ENCODE measurements at regions not wholly inside any gene's neighbourhood (a gene's known extent, or its start where the extent isn't known, plus 50 kb on each side); places are given as distances from the start of the nearest gene placed in this dataset.

- Histone ChIP-seq H3K4me1 (ENCODE audit: insufficient read depth, low read length) (no peaks in the 10 kb centered on the region), H2AFZ (ENCODE audit: low read depth, low read length) (no peak overlapping the region), H3K36me3 (ENCODE audit: insufficient read depth, low read length) (no peaks in the 10 kb centered on the region), H3K4me3 (ENCODE audit: low read length) (no peak overlapping the region), H3K27me3 (ENCODE audit: insufficient read depth, low read length) (peaks cover 15% of the 10 kb centered on the region), H3K9me3 (ENCODE audit: low read length) (no peaks in the 10 kb centered on the region)
Measured at GRCh38 chr5:52657247-52657645, 130.5 kb upstream of the ITGA1 start.

GRCh38 chr5:52658246-52658645, 129.5 kb upstream of the ITGA1 start:
- Histone ChIP-seq H3K4me3 (ENCODE audit: low read length) (no peak overlapping the region), H3K36me3 (ENCODE audit: insufficient read depth, low read length) (no peaks in the 10 kb centered on the region), H3K4me1 (ENCODE audit: insufficient read depth, low read length) (no peaks in the 10 kb centered on the region), H2AFZ (ENCODE audit: low read depth, low read length) (no peak overlapping the region), H3K27me3 (ENCODE audit: insufficient read depth, low read length) (peaks cover 21% of the 10 kb centered on the region), H3K9me3 (ENCODE audit: low read length) (no peaks in the 10 kb centered on the region)

- no peak overlapping the region for H2AFZ ChIP-seq (ENCODE audit: low read depth, low read length)
- H3K4me1 ChIP-seq (ENCODE audit: insufficient read depth, low read length) = no peaks in the 10 kb centered on the region
- peaks cover 21% of the 10 kb centered on the region for H3K27me3 ChIP-seq (ENCODE audit: insufficient read depth, low read length)
- H3K4me3 ChIP-seq (ENCODE audit: low read length) = no peak overlapping the region
- no peaks in the 10 kb centered on the region for H3K36me3 ChIP-seq (ENCODE audit: insufficient read depth, low read length)
- no peaks in the 10 kb centered on the region for H3K9me3 ChIP-seq (ENCODE audit: low read length)
Measured at GRCh38 chr5:52660621-52661020, 127.1 kb upstream of the ITGA1 start.

DNA sequence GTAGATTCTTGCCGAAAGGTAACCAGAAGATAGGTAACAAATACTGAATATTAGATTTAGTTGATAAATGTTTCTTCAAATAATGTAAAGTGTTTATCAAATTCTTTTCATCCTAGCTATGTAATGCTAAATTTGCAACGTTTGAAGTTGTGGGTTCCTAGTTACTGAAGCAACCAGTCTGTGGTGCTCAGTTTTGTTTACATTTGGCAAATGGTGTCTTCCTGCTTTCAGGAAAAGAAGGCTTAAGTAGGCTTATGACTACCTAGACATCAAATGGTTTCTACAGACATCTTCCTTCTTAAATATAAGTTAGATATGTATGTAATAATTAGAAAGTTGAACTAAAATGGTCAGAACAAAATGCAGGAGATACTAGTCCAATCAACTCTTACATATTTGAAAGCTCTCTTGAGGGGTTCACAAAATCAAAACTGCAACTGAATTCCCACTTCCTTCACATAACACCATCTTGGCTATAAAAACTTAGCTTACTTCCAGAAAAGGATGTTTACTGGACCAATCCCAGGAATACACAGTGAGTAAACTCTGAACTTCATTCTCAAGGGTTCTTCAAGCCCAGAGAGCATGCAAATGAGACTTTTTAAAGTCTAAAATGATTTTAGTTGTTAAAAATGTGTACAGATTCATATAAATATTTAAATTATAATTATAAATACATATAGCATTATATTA, 125.7 kb upstream of the ITGA1 start:
- Histone ChIP-seq H3K36me3 (ENCODE audit: insufficient read depth, low read length) (no peaks in the 10 kb centered on the region), H3K27me3 (ENCODE audit: insufficient read depth, low read length) (peaks cover 23% of the 10 kb centered on the region), H3K9me3 (ENCODE audit: low read length) (no peaks in the 10 kb centered on the region), H3K4me3 (ENCODE audit: low read length) (no peak overlapping the region), H3K4me1 (ENCODE audit: insufficient read depth, low read length) (no peaks in the 10 kb centered on the region), H2AFZ (ENCODE audit: low read depth, low read length) (no peak overlapping the region)

DNA sequence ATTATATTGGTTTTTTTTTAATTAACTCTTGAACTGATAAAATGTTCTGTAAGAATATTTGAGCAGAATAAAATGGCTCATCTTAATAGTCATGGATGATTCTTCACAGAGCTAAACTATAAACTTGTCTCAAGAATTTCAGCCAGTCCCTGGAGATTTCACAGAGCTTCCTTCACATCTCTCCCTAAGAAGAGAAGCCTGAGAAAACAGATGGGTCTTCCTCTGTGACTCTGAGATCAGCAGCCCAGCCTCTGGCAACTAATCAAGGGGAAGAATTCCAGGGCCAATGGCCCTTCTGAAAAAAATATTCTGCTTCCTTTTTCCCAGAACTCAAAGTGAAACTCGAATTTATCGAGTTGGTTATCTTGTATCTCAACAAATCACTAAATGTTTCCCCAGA, 122.2 kb upstream of the ITGA1 start:
- H2AFZ ChIP-seq (ENCODE audit: low read depth, low read length) = no peak overlapping the region
- H3K4me3 ChIP-seq (ENCODE audit: low read length) = no peak overlapping the region
- no peaks in the 10 kb centered on the region for H3K36me3 ChIP-seq (ENCODE audit: insufficient read depth, low read length)
- H3K9me3 ChIP-seq (ENCODE audit: low read length) = no peaks in the 10 kb centered on the region
- no peaks in the 10 kb centered on the region for H3K4me1 ChIP-seq (ENCODE audit: insufficient read depth, low read length)
- peaks cover 14% of the 10 kb centered on the region for H3K27me3 ChIP-seq (ENCODE audit: insufficient read depth, low read length)

- Histone ChIP-seq H2AFZ (ENCODE audit: low read depth, low read length) (no peak overlapping the region), H3K9me3 (ENCODE audit: low read length) (no peaks in the 10 kb centered on the region), H3K27me3 (ENCODE audit: insufficient read depth, low read length) (peaks cover 4% of the 10 kb centered on the region), H3K4me3 (ENCODE audit: low read length) (no peak overlapping the region), H3K36me3 (ENCODE audit: insufficient read depth, low read length) (no peaks in the 10 kb centered on the region), H3K4me1 (ENCODE audit: insufficient read depth, low read length) (no peaks in the 10 kb centered on the region)
Measured at GRCh38 chr5:52668139-52668538, 119.6 kb upstream of the ITGA1 start.

GRCh38 chr5:52668544-52669185, 119.1 kb upstream of the ITGA1 start:
- Histone ChIP-seq H3K27me3 (ENCODE audit: insufficient read depth, low read length) (peaks cover 2% of the 10 kb centered on the region), H3K9me3 (ENCODE audit: low read length) (no peaks in the 10 kb centered on the region), H3K36me3 (ENCODE audit: insufficient read depth, low read length) (no peaks in the 10 kb centered on the region), H3K4me3 (ENCODE audit: low read length) (no peak overlapping the region), H3K4me1 (ENCODE audit: insufficient read depth, low read length) (no peaks in the 10 kb centered on the region), H2AFZ (ENCODE audit: low read depth, low read length) (no peak overlapping the region)

DNA sequence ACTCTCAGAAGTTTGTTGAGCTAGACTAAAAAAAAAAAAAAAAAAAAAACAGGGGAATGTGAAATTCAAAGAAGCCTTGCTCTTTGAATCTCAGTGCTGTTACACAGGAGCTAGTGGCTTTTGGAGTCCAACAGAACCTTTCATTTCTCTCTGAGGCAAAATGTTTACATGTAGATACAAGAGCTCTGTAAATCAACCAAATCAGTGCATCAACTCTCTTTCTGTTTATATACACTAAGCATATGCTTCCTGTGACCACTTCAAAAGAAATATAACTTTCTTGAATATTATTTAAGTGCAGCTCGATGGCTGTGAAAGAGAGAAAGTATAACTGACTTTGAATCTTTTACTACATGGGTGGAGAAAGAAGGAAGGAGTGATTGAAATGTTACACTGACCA, 115.3 kb upstream of the ITGA1 start:
- Histone ChIP-seq H3K4me1 (ENCODE audit: insufficient read depth, low read length) (no peaks in the 10 kb centered on the region), H3K9me3 (ENCODE audit: low read length) (no peaks in the 10 kb centered on the region), H3K27me3 (ENCODE audit: insufficient read depth, low read length) (no peaks in the 10 kb centered on the region), H2AFZ (ENCODE audit: low read depth, low read length) (no peak overlapping the region), H3K4me3 (ENCODE audit: low read length) (no peak overlapping the region), H3K36me3 (ENCODE audit: insufficient read depth, low read length) (no peaks in the 10 kb centered on the region)

DNA sequence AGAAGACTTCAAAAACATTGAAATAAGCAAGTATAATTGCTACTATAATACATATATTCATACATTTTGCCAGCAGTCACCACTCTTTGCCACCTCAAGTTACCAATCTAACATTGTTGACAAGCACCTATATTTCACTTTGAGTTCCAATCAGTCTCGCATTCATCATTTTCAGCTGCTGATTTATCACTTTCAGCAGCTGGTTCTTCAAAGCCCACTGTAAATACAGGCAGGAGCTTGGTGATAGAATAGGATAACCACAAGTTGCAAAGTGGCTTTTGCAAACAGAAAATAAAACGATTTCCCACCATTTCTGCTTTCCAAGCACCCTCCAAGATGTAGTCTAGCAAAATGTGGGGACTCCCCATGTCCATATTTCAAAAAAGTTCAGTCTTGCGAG, 114.2 kb upstream of the ITGA1 start:
- no peak overlapping the region for H2AFZ ChIP-seq (ENCODE audit: low read depth, low read length)
- no peak overlapping the region for H3K4me3 ChIP-seq (ENCODE audit: low read length)
- H3K36me3 ChIP-seq (ENCODE audit: insufficient read depth, low read length) = no peaks in the 10 kb centered on the region
- no peaks in the 10 kb centered on the region for H3K9me3 ChIP-seq (ENCODE audit: low read length)
- H3K27me3 ChIP-seq (ENCODE audit: insufficient read depth, low read length) = no peaks in the 10 kb centered on the region
- H3K4me1 ChIP-seq (ENCODE audit: insufficient read depth, low read length) = no peaks in the 10 kb centered on the region

DNA sequence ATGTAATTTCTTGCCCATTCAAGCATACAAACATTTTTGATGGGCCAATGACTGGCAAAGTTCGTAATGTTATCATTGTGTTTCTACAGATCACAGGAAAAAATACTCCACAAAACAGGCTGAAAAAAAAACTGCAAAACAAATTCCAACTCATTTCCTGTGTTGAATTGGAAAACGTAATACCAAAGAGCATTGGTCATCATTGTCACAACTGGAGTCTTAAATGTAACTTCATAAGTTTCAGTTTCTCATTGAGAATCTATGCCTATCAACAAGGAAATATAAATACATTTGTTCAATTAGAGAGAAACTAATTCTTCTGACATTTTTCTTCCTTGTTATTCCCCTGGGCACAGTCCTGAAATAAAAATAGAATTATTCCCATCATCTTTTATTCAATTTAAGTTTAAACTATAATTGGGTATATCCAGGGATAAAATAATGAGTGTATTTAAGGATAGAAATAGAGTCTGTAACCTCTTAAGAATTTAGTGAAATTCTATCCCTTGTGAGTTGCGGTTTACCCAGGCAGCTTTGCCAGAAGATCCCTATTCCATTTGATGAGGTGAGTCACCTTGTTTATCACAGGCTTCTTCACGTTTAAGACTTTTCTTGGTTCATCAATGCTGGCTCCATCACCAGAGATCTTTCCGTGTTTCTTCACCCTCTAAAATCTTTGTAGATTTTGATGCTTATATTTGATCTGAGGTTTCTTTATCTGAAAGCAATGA, 112.7 kb upstream of the ITGA1 start:
- H3K27me3 ChIP-seq (ENCODE audit: insufficient read depth, low read length) = no peaks in the 10 kb centered on the region
- no peaks in the 10 kb centered on the region for H3K36me3 ChIP-seq (ENCODE audit: insufficient read depth, low read length)
- no peak overlapping the region for H3K4me3 ChIP-seq (ENCODE audit: low read length)
- no peak overlapping the region for H2AFZ ChIP-seq (ENCODE audit: low read depth, low read length)
- no peaks in the 10 kb centered on the region for H3K4me1 ChIP-seq (ENCODE audit: insufficient read depth, low read length)
- no peaks in the 10 kb centered on the region for H3K9me3 ChIP-seq (ENCODE audit: low read length)

GRCh38 chr5:52682492-52682891, 105.2 kb upstream of the ITGA1 start:
- H3K4me3 ChIP-seq (ENCODE audit: low read length) = no peak overlapping the region

GRCh38 chr5:52684051-52684450, 103.7 kb upstream of the ITGA1 start:
- Histone ChIP-seq H3K4me3 (ENCODE audit: low read length) (no peak overlapping the region), H3K27me3 (ENCODE audit: insufficient read depth, low read length) (no peaks in the 10 kb centered on the region), H3K36me3 (ENCODE audit: insufficient read depth, low read length) (no peaks in the 10 kb centered on the region), H2AFZ (ENCODE audit: low read depth, low read length) (no peak overlapping the region), H3K4me1 (ENCODE audit: insufficient read depth, low read length) (no peaks in the 10 kb centered on the region), H3K9me3 (ENCODE audit: low read length) (no peaks in the 10 kb centered on the region)

More at GRCh38 chr5:52682492-52682891, 105.2 kb upstream of the ITGA1 start:
- Histone ChIP-seq H2AFZ (ENCODE audit: low read depth, low read length) (no peak overlapping the region), H3K27me3 (ENCODE audit: insufficient read depth, low read length) (no peaks in the 10 kb centered on the region), H3K9me3 (ENCODE audit: low read length) (no peaks in the 10 kb centered on the region), H3K4me1 (ENCODE audit: insufficient read depth, low read length) (no peaks in the 10 kb centered on the region), H3K36me3 (ENCODE audit: insufficient read depth, low read length) (no peaks in the 10 kb centered on the region)

DNA sequence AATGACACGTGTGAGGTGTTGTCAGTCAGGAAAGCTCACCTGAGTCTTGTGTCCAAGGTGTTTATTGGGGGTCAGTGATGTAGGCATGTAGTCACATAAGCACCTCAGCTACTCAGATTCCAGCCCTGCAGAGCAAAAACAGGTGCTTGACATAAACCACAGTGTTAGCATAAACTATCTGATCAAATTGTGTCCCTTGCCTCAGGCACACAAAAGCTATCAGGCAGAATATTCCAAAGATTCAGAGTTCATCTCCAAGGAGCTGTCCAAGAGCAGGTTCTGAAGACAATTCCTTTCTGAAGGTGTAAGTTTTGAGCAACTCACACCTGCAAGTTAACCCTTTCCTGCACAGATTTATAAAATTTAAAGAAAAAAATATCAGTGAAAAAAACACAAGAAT, 102.2 kb upstream of the ITGA1 start:
- H3K27me3 ChIP-seq (ENCODE audit: insufficient read depth, low read length) = no peaks in the 10 kb centered on the region
- no peaks in the 10 kb centered on the region for H3K4me1 ChIP-seq (ENCODE audit: insufficient read depth, low read length)
- no peaks in the 10 kb centered on the region for H3K36me3 ChIP-seq (ENCODE audit: insufficient read depth, low read length)
- no peak overlapping the region for H2AFZ ChIP-seq (ENCODE audit: low read depth, low read length)
- no peaks in the 10 kb centered on the region for H3K9me3 ChIP-seq (ENCODE audit: low read length)
- no peak overlapping the region for H3K4me3 ChIP-seq (ENCODE audit: low read length)

Data from neuron (in vitro differentiated cells).